ENCODE measurements at regions not wholly inside any gene's neighbourhood (a gene's known extent, or its start where the extent isn't known, plus 50 kb on each side); places are given as distances from the start of the nearest gene placed in this dataset.

DNA sequence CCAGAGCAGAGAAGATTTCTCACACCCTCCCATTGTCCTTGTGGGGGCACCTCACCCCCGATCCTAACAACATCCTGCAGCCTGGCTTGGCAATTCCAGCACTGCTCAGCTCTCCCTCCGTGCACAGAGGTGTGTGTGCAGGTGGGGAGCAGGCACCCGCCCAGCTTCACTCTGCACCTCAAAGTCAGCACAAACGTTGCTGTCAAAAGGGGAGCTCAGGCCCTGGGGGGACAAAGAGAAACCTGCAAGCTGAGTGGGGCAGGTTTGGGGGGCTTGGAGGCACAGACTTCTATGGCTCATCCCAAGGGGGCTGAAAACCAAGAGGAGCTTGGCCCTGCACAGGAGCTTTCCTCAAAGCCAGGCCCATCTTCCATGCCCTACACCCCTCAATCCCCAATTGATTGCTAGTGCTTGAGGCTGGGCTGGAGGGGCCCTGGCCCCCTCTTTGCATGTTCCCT is 231.9 kb upstream of the TNRC6C start:
- no peak for TF ChIP-seq POLR2A (IDR thresholded peaks at IDR 0.05)
- TF ChIP-seq, protein P1, sequence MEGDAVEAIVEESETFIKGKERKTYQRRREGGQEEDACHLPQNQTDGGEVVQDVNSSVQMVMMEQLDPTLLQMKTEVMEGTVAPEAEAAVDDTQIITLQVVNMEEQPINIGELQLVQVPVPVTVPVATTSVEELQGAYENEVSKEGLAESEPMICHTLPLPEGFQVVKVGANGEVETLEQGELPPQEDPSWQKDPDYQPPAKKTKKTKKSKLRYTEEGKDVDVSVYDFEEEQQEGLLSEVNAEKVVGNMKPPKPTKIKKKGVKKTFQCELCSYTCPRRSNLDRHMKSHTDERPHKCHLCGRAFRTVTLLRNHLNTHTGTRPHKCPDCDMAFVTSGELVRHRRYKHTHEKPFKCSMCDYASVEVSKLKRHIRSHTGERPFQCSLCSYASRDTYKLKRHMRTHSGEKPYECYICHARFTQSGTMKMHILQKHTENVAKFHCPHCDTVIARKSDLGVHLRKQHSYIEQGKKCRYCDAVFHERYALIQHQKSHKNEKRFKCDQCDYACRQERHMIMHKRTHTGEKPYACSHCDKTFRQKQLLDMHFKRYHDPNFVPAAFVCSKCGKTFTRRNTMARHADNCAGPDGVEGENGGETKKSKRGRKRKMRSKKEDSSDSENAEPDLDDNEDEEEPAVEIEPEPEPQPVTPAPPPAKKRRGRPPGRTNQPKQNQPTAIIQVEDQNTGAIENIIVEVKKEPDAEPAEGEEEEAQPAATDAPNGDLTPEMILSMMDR (IDR thresholded peaks at IDR 0.05): no peak
